IPS DF 6.9 (cell line): ENCODE measurements at regions not wholly inside any gene's neighbourhood (a gene's known extent, or its start where the extent isn't known, plus 50 kb on each side); places are given as distances from the start of the nearest gene placed in this dataset.
"Not testable (repeated sequence)": the region's sequence is repeated elsewhere in the genome, so short reads cannot be mapped to it uniquely, and the experiment has no call there.

Experiments used
- DNase-seq: peaks from one replicate; pipeline ENCODE4 v3.0.0-alpha.2; 2013; ENCODE audit warnings: low read depth, low spot score
- H3K27ac ChIP-seq: one replicate; pipeline ENCODE4 v1.5.1; 2013; ENCODE audit warnings: low read length, control low read depth
- H3K27me3 ChIP-seq: 2 replicates; pipeline ENCODE4 v1.6.1; 2013; ENCODE audit warnings: mild to moderate bottlenecking, low read length; ENCODE audit not compliant: control insufficient read depth, insufficient read depth
- H3K36me3 ChIP-seq: 2 replicates; pipeline ENCODE4 v1.6.1; 2013; ENCODE audit warnings: low read length; ENCODE audit not compliant: control insufficient read depth, insufficient read depth
- H3K4me1 ChIP-seq: 2 replicates; pipeline ENCODE4 v1.6.1; 2013; ENCODE audit warnings: low read length; ENCODE audit not compliant: control insufficient read depth, insufficient read depth
- H3K4me3 ChIP-seq: 2 replicates; pipeline ENCODE4 v1.5.1; 2013; ENCODE audit warnings: mild to moderate bottlenecking, low read length
- H3K9me3 ChIP-seq: 2 replicates; pipeline ENCODE4 v1.6.1; 2013; ENCODE audit warnings: low read length, inconsistent platforms; ENCODE audit not compliant: control insufficient read depth, insufficient read depth
- WGBS: extraction: QIAGEN DNeasy Blood & Tissue Kit; methylation state at CpG from one replicate; pipeline ENCODE4 v1.1.7; 2013; ENCODE audit warnings: mixed read lengths, missing lambda C conversion rate; ENCODE audit not compliant: insufficient read length, insufficient coverage; 5-methylcytosine and 5-hydroxymethylcytosine counted together

- Histone ChIP-seq H3K9me3 (no peaks in the 10 kb centered on the region), H3K27me3 (no peaks in the 10 kb centered on the region), H3K36me3 (no peaks in the 10 kb centered on the region), H3K27ac (no peak overlapping the region), H3K4me1 (no peaks in the 10 kb centered on the region), H3K4me3 (no peak overlapping the region)
- no peak for DNase-seq
- WGBS = no CpG with 5 or more reads among the region's 1 CpG
Measured at GRCh38 chr21:18782721-18783120, 379.1 kb upstream of the TMPRSS15 start.

DNA sequence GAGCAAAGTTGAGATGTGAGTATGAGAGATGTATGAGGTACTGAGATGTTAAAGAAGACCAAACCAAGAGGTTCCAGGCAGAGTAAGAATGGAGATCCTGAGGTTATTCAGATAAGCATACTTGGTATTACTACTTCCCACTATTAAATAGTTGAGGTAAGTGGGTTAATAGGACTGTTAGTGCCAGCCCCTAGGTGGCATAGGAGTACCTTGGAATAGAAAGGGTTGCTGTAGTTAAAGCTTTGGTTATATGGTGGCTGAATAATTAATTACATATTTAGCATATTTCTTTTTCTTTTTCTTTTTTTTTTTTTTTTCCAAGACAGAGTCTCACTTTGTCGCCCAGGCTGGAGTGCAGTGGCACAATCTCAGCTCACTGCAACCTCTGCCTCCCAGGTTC, 397.9 kb upstream of the TMPRSS15 start:
- Histone ChIP-seq H3K4me3 (no peak overlapping the region), H3K27ac (no peak overlapping the region), H3K9me3 (no peaks in the 10 kb centered on the region), H3K27me3 (no peaks in the 10 kb centered on the region), H3K36me3 (no peaks in the 10 kb centered on the region), H3K4me1 (no peaks in the 10 kb centered on the region)
- no CpG with 5 or more reads among the region's 1 CpG for WGBS
- DNase-seq = no peak

DNA sequence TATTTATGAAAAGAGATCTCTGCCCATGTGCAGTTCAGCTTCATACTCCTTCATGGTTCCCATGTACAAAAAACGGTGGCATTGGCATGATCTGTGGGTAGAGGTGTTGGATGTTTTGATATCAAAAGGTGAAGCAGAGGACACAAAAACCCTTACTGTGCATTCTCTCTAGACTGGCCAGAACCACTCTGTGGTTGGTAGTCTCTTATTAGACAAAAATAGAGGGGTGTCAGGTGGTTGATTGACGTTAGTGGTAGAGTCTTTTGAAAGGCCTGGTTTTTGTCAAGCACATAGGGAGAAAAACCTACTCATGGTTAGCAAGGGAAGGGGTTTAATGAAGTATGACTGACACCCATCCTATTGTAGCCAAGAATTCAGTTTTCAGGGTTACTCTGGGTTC, 400.0 kb upstream of the TMPRSS15 start:
- WGBS = no CpG with 5 or more reads among the region's 2 CpGs

GRCh38 chr21:18810136-18810535, 406.6 kb upstream of the TMPRSS15 start:
- no peak for DNase-seq
- no CpG with 5 or more reads among the region's 3 CpGs for WGBS
- no peaks in the 10 kb centered on the region for H3K27me3 ChIP-seq
- H3K9me3 ChIP-seq = no peaks in the 10 kb centered on the region
- H3K4me3 ChIP-seq = no peak overlapping the region
- H3K36me3 ChIP-seq = no peaks in the 10 kb centered on the region
- H3K27ac ChIP-seq = no peak overlapping the region
- H3K4me1 ChIP-seq = no peaks in the 10 kb centered on the region

More for the DNA sequence above, 400.0 kb upstream of the TMPRSS15 start:
- H3K27ac ChIP-seq = no peak overlapping the region
- H3K36me3 ChIP-seq = no peaks in the 10 kb centered on the region
- DNase-seq = no peak
- no peaks in the 10 kb centered on the region for H3K27me3 ChIP-seq
- H3K4me1 ChIP-seq = no peaks in the 10 kb centered on the region
- no peaks in the 10 kb centered on the region for H3K9me3 ChIP-seq
- no peak overlapping the region for H3K4me3 ChIP-seq

DNA sequence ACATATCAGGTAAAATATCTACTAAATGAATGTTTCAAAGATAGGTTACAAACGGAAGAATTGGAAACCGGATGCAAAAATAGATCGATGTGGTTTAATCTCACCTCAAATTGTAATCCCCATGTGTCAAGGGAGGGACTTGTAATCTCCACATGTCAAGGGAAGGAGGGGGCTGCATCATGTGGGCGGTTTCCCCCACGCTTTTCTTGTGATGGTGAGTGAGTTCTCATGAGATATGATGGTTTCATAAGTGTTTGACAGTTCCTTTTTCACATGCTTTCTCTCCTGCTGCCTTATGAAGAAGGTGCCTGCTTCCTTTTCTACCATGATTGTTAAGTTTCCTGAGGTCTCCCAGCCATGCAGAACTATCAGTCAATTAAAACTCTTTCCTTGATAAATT, 408.7 kb upstream of the TMPRSS15 start:
- Histone ChIP-seq H3K4me1 (no peaks in the 10 kb centered on the region), H3K27ac (no peak overlapping the region), H3K9me3 (no peaks in the 10 kb centered on the region), H3K4me3 (no peak overlapping the region), H3K27me3 (no peaks in the 10 kb centered on the region), H3K36me3 (no peaks in the 10 kb centered on the region)
- no CpG with 5 or more reads among the region's 5 CpGs for WGBS
- no peak for DNase-seq

DNA sequence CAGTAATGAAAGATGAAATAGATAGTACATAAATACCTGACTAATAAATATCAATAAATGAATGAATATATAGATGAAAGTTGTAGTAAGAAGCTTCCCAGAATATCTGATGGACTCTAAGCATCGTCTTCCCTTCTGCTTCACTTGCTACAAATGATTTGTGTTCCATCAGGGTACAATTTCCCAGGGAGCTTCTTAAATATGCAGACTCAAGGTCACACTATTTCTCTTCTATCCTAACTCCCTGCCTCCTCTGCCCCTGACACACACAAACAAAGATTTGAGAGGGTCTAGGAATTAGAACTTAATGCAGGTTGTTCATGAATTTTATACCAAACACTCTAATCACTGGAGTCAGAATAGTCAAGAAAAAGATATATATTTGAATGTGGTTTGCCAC, 415.9 kb upstream of the TMPRSS15 start:
- WGBS = no CpG with 5 or more reads among the region's 1 CpG
- no peak for DNase-seq
- Histone ChIP-seq H3K27ac (no peak overlapping the region), H3K36me3 (no peaks in the 10 kb centered on the region), H3K9me3 (no peaks in the 10 kb centered on the region), H3K4me1 (no peaks in the 10 kb centered on the region), H3K4me3 (no peak overlapping the region), H3K27me3 (no peaks in the 10 kb centered on the region)

DNA sequence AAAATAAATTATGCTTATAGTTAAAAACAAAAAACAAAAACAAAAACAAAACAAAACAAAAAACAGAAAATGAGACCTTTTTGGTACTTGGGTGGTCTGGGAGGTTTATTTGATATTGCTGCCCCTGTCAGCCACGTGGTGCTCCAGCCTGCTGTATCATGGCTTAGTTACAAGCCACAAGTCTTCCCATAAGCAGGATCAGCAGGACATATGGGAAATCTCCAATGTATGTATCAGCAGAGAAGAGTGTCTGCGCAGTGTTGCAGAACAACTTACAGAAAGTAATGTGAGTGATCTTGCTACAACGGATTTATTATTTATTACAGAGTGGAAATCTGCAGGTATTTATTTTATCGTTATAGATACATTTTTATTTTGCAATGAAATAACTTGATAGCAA, 423.0 kb upstream of the TMPRSS15 start:
- Histone ChIP-seq H3K4me3 (no peak overlapping the region), H3K9me3 (no peaks in the 10 kb centered on the region), H3K36me3 (no peaks in the 10 kb centered on the region), H3K4me1 (no peaks in the 10 kb centered on the region), H3K27me3 (no peaks in the 10 kb centered on the region), H3K27ac (no peak overlapping the region)
- WGBS = no CpG with 5 or more reads among the region's 4 CpGs
- DNase-seq = no peak

DNA sequence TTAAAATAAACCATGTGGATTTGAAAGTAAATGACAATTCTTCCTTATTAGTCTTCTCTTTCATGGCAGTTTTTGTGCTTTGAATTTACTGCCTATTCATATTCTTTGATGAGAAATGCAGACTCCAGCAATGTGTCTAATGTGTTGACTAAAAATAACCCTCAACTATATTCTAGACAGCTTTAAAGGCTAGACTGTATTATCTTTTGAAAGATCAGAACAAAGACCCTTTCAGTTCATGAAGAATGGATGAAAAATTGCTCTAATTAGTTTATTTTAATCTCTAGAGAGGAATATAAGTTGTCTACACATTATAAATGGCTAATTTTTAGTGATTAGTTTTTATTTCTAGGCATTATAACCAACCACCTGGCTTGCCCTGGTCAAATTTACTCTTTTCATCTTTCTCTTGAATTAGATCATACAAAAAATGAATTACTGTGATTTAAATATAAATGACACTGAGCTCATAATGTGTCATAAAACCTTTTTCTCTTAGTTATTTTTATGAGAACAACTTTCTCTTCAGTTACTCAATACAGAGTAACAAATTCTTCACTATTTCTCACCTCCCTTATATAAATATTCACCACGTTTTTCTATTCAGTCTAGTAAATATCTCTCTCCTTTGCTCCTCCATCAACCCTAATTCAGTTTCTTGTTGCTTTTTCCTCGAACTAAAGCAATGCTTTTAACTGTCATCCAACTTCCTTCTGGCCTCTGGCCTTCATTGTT, 428.5 kb upstream of the TMPRSS15 start:
- Histone ChIP-seq H3K27ac (no peak overlapping the region), H3K36me3 (no peaks in the 10 kb centered on the region), H3K9me3 (no peaks in the 10 kb centered on the region), H3K4me3 (no peak overlapping the region), H3K4me1 (no peaks in the 10 kb centered on the region), H3K27me3 (no peaks in the 10 kb centered on the region)
- DNase-seq = no peak
- 100% methylated on average over 1 of the region's 2 CpGs for WGBS

- no peaks in the 10 kb centered on the region for H3K27me3 ChIP-seq
- no peaks in the 10 kb centered on the region for H3K4me1 ChIP-seq
- no peaks in the 10 kb centered on the region for H3K36me3 ChIP-seq
- DNase-seq = no peak
- WGBS = no CpG with 5 or more reads among the region's 2 CpGs
- H3K4me3 ChIP-seq = no peak overlapping the region
- no peak overlapping the region for H3K27ac ChIP-seq
- no peaks in the 10 kb centered on the region for H3K9me3 ChIP-seq
Measured at GRCh38 chr21:18832950-18833349, 429.4 kb upstream of the TMPRSS15 start.

GRCh38 chr21:18834121-18834520, 430.5 kb upstream of the TMPRSS15 start:
- not testable (repeated sequence) for H3K4me3 ChIP-seq, DNase-seq, H3K4me1 ChIP-seq, H3K36me3 ChIP-seq, H3K9me3 ChIP-seq, H3K27ac ChIP-seq, H3K27me3 ChIP-seq
- no CpG with 5 or more reads among the region's 2 CpGs for WGBS

DNA sequence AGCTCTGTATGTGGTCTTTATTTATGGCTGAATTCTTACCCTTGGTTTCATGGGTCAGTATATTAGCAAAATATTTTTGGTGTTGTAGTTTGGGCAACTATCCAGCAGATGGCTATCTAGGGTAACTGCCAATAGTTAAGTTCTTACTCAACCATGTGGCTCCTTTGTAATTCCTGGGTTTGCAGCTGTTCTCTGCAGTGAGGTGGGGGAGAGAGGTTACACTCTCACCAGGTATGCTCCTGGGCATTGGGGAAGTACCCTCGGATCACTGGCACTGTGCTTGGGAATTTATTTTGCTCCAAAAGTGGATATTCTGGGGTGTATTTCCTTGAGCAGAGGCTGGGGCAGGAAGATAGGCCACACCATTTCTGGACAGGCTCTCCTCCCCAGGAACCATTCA, 436.7 kb upstream of the TMPRSS15 start:
- WGBS = no CpG with 5 or more reads among the region's 1 CpG
- no peak overlapping the region for H3K27ac ChIP-seq
- H3K9me3 ChIP-seq = no peaks in the 10 kb centered on the region
- DNase-seq = peak; percentile 25
- H3K4me3 ChIP-seq = no peak overlapping the region
- H3K4me1 ChIP-seq = no peaks in the 10 kb centered on the region
- H3K27me3 ChIP-seq = no peaks in the 10 kb centered on the region
- H3K36me3 ChIP-seq = no peaks in the 10 kb centered on the region
